NCI-H2029 (cell line): ENCODE measurements at regions not wholly inside any gene's neighbourhood (a gene's known extent, or its start where the extent isn't known, plus 50 kb on each side); places are given as distances from the start of the nearest gene placed in this dataset.
"Not testable (repeated sequence)": the region's sequence is repeated elsewhere in the genome, so short reads cannot be mapped to it uniquely, and the experiment has no call there.

Experiments
- DNase-seq: peaks from one replicate; lab custom pipeline; 2025; lab: John Stamatoyannopoulos, UW

- no peak for DNase-seq
Measured at GRCh38 chr3:22318325-22318724, 567.3 kb upstream of the ZNF385D start.

GRCh38 chr3:22319446-22319845, 568.4 kb upstream of the ZNF385D start:
- DNase-seq, result no peak

- no peak for DNase-seq
Measured at GRCh38 chr3:22322861-22323260, 571.9 kb upstream of the ZNF385D start.

- no peak for DNase-seq
Measured at GRCh38 chr3:22326305-22326704, 575.3 kb upstream of the ZNF385D start.

GRCh38 chr3:22334996-22335395, 584.0 kb upstream of the ZNF385D start:
- DNase-seq, result no peak

GRCh38 chr3:22349215-22349851, 598.3 kb upstream of the ZNF385D start:
- DNase-seq, result no peak

GRCh38 chr3:22351806-22352205, 600.8 kb upstream of the ZNF385D start:
- DNase-seq, result no peak

GRCh38 chr3:22353126-22353525, 602.1 kb upstream of the ZNF385D start:
- no peak for DNase-seq

GRCh38 chr3:22358334-22358733, 607.3 kb upstream of the ZNF385D start:
- no peak for DNase-seq

GRCh38 chr3:22360164-22360563, 609.2 kb upstream of the ZNF385D start:
- DNase-seq, result no peak

- no peak for DNase-seq
Measured at GRCh38 chr3:22360970-22361369, 610.0 kb upstream of the ZNF385D start.

GRCh38 chr3:22361521-22361920, 610.5 kb upstream of the ZNF385D start:
- DNase-seq, result no peak

GRCh38 chr3:22364851-22365250, 613.8 kb upstream of the ZNF385D start:
- no peak for DNase-seq

- DNase-seq, result no peak
Measured at GRCh38 chr3:22366781-22367180, 615.8 kb upstream of the ZNF385D start.

- DNase-seq, result no peak
Measured at GRCh38 chr3:22371036-22371435, 620.0 kb upstream of the ZNF385D start.

GRCh38 chr3:22371607-22372291, 620.7 kb upstream of the ZNF385D start:
- no peak for DNase-seq

- DNase-seq, result no peak
Measured at GRCh38 chr3:22372292-22373062, 621.5 kb upstream of the ZNF385D start.

GRCh38 chr3:22373182-22373581, 622.2 kb upstream of the ZNF385D start:
- no peak for DNase-seq

- DNase-seq, result no peak
Measured at GRCh38 chr3:22373827-22374226, 622.8 kb upstream of the ZNF385D start.

- no peak for DNase-seq
Measured at GRCh38 chr3:22377421-22377820, 626.4 kb upstream of the ZNF385D start.

- DNase-seq, result no peak
Measured at GRCh38 chr3:22378869-22379268, 627.9 kb upstream of the ZNF385D start.

- DNase-seq, result no peak
Measured at GRCh38 chr3:22380253-22380652, 629.2 kb upstream of the ZNF385D start.

GRCh38 chr3:22381564-22381963, 630.6 kb upstream of the ZNF385D start:
- DNase-seq, result not testable (repeated sequence)
